Transverse colon (tissue), 4 donors: ENCODE measurements at regions not wholly inside any gene's neighbourhood (a gene's known extent, or its start where the extent isn't known, plus 50 kb on each side); places are given as distances from the start of the nearest gene placed in this dataset.

Experiments used
- CTCF ChIP-seq, 5 experiments: fragments of 200-600 bp in 3 of 5; fragments of 450-650 bp in 2 of 5; sonication (generic) in 3 of 5; IDR thresholded peaks; 1 replicate in 2 of 5; 2 replicates in 3 of 5; pipeline ENCODE4 v1.5.1; 2016 to 2017; ENCODE audit warnings: antibody characterized with exemption in 5 of 5, inconsistent platforms in 3 of 5, mild to moderate bottlenecking in 2 of 5, moderate library complexity in 1 of 5
- EP300 ChIP-seq: sonication (generic); formaldehyde crosslinking; IDR thresholded peaks from one replicate; pipeline ENCODE4 v1.6.1; 2017; ENCODE audit warnings: antibody characterized with exemption, low read depth
- POLR2A ChIP-seq: fragments of 450-650 bp; IDR thresholded peaks from one replicate; pipeline ENCODE4 v1.6.1; 2016; ENCODE audit warnings: antibody characterized with exemption, mild to moderate bottlenecking, moderate library complexity
- POLR2AphosphoS5 ChIP-seq, 3 donors: sonication (generic); formaldehyde crosslinking; IDR thresholded peaks; one replicate each; pipeline ENCODE4 v1.6.1; 2016; ENCODE audit warnings: antibody characterized with exemption in 3 of 3

- TF ChIP-seq CTCF (IDR thresholded peaks at IDR 0.05) (no peak), POLR2A (no peak), POLR2AphosphoS5 (IDR thresholded peaks at IDR 0.05) (no peak), EP300 (no peak)
Measured at GRCh38 chr2:129565551-129566109, 413.8 kb upstream of the RAB6C start.
